SH-SY5Y (cell line): ENCODE measurements at regions not wholly inside any gene's neighbourhood (a gene's known extent, or its start where the extent isn't known, plus 50 kb on each side); places are given as distances from the start of the nearest gene placed in this dataset.

Experiments
- GATA2 ChIP-seq: IDR thresholded peaks from 2 replicates; pipeline ENCODE4 v1.6.1; 2011; ENCODE audit warnings: mild to moderate bottlenecking, low read depth, low read length
- GATA3 ChIP-seq: IDR thresholded peaks from 2 replicates; pipeline ENCODE4 v1.6.1; 2011; ENCODE audit warnings: low read depth, mild to moderate bottlenecking, low read length, moderate library complexity

GRCh38 chr20:51313358-51313827, 229.1 kb downstream of the NFATC2 start:
- TF ChIP-seq GATA3 (no peak), GATA2 (no peak)

- TF ChIP-seq GATA2 = no peak
- TF ChIP-seq GATA3 = no peak
Observed at GRCh38 chr20:51312480-51312783, 230.1 kb downstream of the NFATC2 start.

GRCh38 chr20:51311636-51312479, 230.7 kb downstream of the NFATC2 start:
- TF ChIP-seq GATA2 (no peak), GATA3 (no peak)

GRCh38 chr20:51310216-51310615, 232.3 kb downstream of the NFATC2 start:
- no peak for TF ChIP-seq GATA2
- TF ChIP-seq GATA3 = no peak

GRCh38 chr20:51309128-51309527, 233.4 kb downstream of the NFATC2 start:
- TF ChIP-seq GATA2 (no peak), GATA3 (no peak)

- TF ChIP-seq GATA3 (no peak), GATA2 (no peak)
Observed at GRCh38 chr20:51306521-51307358, 235.8 kb downstream of the NFATC2 start.

GRCh38 chr20:51306081-51306480, 236.4 kb downstream of the NFATC2 start:
- TF ChIP-seq GATA2 (no peak), GATA3 (no peak)

GRCh38 chr20:51305316-51306052, 237.0 kb downstream of the NFATC2 start:
- TF ChIP-seq GATA2 = no peak
- no peak for TF ChIP-seq GATA3

GRCh38 chr20:51303731-51304670, 238.5 kb downstream of the NFATC2 start:
- TF ChIP-seq GATA2 (no peak), GATA3 (no peak)

GRCh38 chr20:51301026-51301425, 241.5 kb downstream of the NFATC2 start:
- TF ChIP-seq GATA2 = no peak
- no peak for TF ChIP-seq GATA3

GRCh38 chr20:51300104-51300503, 242.4 kb downstream of the NFATC2 start:
- no peak for TF ChIP-seq GATA2

GRCh38 chr20:51299413-51299812, 243.1 kb downstream of the NFATC2 start:
- TF ChIP-seq GATA3 (no peak), GATA2 (no peak)

- TF ChIP-seq GATA3 (no peak), GATA2 (no peak)
Observed at GRCh38 chr20:51298141-51298749, 244.3 kb downstream of the NFATC2 start.
